HG03565 (cell line): ENCODE measurements at regions not wholly inside any gene's neighbourhood (a gene's known extent, or its start where the extent isn't known, plus 50 kb on each side); places are given as distances from the start of the nearest gene placed in this dataset.
"Not testable (repeated sequence)": the region's sequence is repeated elsewhere in the genome, so short reads cannot be mapped to it uniquely, and the experiment has no call there.

ENCODE experiments used
- ATAC-seq: cut with Tn5 transposase; IDR thresholded peaks from one replicate; pipeline ENCODE4 v1.9.1; 2021; ENCODE audit warnings: mild to moderate bottlenecking, moderate library complexity; ENCODE audit not compliant: unreplicated experiment

- no peak for ATAC-seq
These were observed 230.8 kb downstream of the TFAP2B start for GRCh38 chr6:51049288-51049982.

- no peak for ATAC-seq
These were observed 231.6 kb downstream of the TFAP2B start for GRCh38 chr6:51049983-51050877.

GRCh38 chr6:51052716-51053115 is 234.0 kb downstream of the TFAP2B start:
- ATAC-seq, result not testable (repeated sequence)

- ATAC-seq, result not testable (repeated sequence)
These were observed 236.6 kb downstream of the TFAP2B start for GRCh38 chr6:51055316-51055715.

GRCh38 chr6:51057296-51057695 is 238.6 kb downstream of the TFAP2B start:
- no peak for ATAC-seq

- ATAC-seq, result no peak
These were observed 241.6 kb downstream of the TFAP2B start for GRCh38 chr6:51060262-51060762.

GRCh38 chr6:51062166-51062722 is 243.6 kb downstream of the TFAP2B start:
- no peak for ATAC-seq

- ATAC-seq, result no peak
These were observed 259.3 kb downstream of the TFAP2B start for GRCh38 chr6:51077821-51078518.

- ATAC-seq, result no peak
These were observed 271.7 kb downstream of the TFAP2B start for GRCh38 chr6:51090343-51090742.

GRCh38 chr6:51093871-51094270 is 275.2 kb downstream of the TFAP2B start:
- no peak for ATAC-seq

GRCh38 chr6:51094271-51094670 is 275.6 kb downstream of the TFAP2B start:
- no peak for ATAC-seq

GRCh38 chr6:51098246-51098645 is 279.6 kb downstream of the TFAP2B start:
- no peak for ATAC-seq

- ATAC-seq, result no peak
These were observed 280.1 kb downstream of the TFAP2B start for GRCh38 chr6:51098791-51099190.

- no peak for ATAC-seq
These were observed 280.5 kb downstream of the TFAP2B start for GRCh38 chr6:51099201-51099600.

- no peak for ATAC-seq
These were observed 286.7 kb downstream of the TFAP2B start for GRCh38 chr6:51105357-51105756.

- ATAC-seq, result no peak
These were observed 289.1 kb downstream of the TFAP2B start for GRCh38 chr6:51107769-51108203.

- no peak for ATAC-seq
These were observed 290.0 kb downstream of the TFAP2B start for GRCh38 chr6:51108563-51109234.

- ATAC-seq, result no peak
These were observed 294.1 kb downstream of the TFAP2B start for GRCh38 chr6:51112731-51113130.

- no peak for ATAC-seq
These were observed 298.1 kb downstream of the TFAP2B start for GRCh38 chr6:51116723-51117122.

- no peak for ATAC-seq
These were observed 300.1 kb downstream of the TFAP2B start for GRCh38 chr6:51118792-51119191.
